SU-DHL-6 (cell line): ENCODE measurements at regions not wholly inside any gene's neighbourhood (a gene's known extent, or its start where the extent isn't known, plus 50 kb on each side); places are given as distances from the start of the nearest gene placed in this dataset.

Experiments used
- CTCF ChIP-seq: fragments of 200-600 bp; sonication (generic); IDR thresholded peaks from one replicate; pipeline ENCODE4 v1.5.1; 2017; ENCODE audit warnings: antibody characterized with exemption, mild to moderate bottlenecking, low read length, moderate library complexity; ENCODE audit not compliant: insufficient read depth, poor library complexity, severe bottlenecking
- EZH2phosphoT487 ChIP-seq: fragments of 200-600 bp; sonication (generic), shearing (Covaris generic); conservative IDR thresholded peaks from 2 replicates; pipeline ENCODE4 v1.6.1; 2018; ENCODE audit warnings: mild to moderate bottlenecking, antibody characterized with exemption, low read length, moderate library complexity, mixed read lengths

GRCh38 chr7:153400735-153401593 is 641.4 kb downstream of the ACTR3B start:
- TF ChIP-seq CTCF (no peak), EZH2phosphoT487 (no peak)
